ENCODE measurements at regions not wholly inside any gene's neighbourhood (a gene's known extent, or its start where the extent isn't known, plus 50 kb on each side); places are given as distances from the start of the nearest gene placed in this dataset.

- Histone ChIP-seq H2BK15ac (ENCODE audit: low read depth, low read length) (no peak overlapping the region), H2BK120ac (ENCODE audit: low read depth, low read length) (0 out of 2 replicates have a peak overlapping the region, but pooled peaks have one; percentile 14), H3K36me3 (ENCODE audit: control insufficient read depth, insufficient read depth, low read length) (peaks cover 27% of the 10 kb centered on the region), H3K56ac (ENCODE audit: extremely low read depth, insufficient read depth, low read length) (no peak overlapping the region), H3K9me1 (ENCODE audit: insufficient read depth, low read length) (peaks cover 28% of the 10 kb centered on the region), H3K27me3 (ENCODE audit: control insufficient read depth, insufficient read depth, low read length) (no peaks in the 10 kb centered on the region), H2AK9ac (replicated peaks; ENCODE audit: low read depth, low read length, poor library complexity) (no peak overlapping the region), H2BK5ac (ENCODE audit: low read depth, low read length, poor library complexity, severe bottlenecking) (no peak overlapping the region), H3K9me3 (ENCODE audit: control insufficient read depth, insufficient read depth, low read length) (no peaks in the 10 kb centered on the region), H3K14ac (replicated peaks; ENCODE audit: low read depth, low read length) (peak overlapping the region; percentile 46; the same call in 1 of the 2 replicates), H3K79me1 (ENCODE audit: low read depth in 1 of 2, low read length in 2 of 2) (peaks cover 30 to 71% of the 10 kb centered on the region in 2 experiments), H4K8ac (ENCODE audit: low read depth in 2 of 2, low read length in 2 of 2) (no peak overlapping the region), H2BK20ac (ENCODE audit: low read depth, low read length) (no peak overlapping the region), H2AFZ (replicated peaks; ENCODE audit: low read length, poor library complexity) (no peak overlapping the region), H3K18ac (ENCODE audit: low read depth, low read length) (no peak overlapping the region), H3K4me1 (ENCODE audit: control insufficient read depth, insufficient read depth, low read length) (peaks cover 18% of the 10 kb centered on the region), H4K20me1 (ENCODE audit: insufficient read depth, low read length) (no peaks in the 10 kb centered on the region), H3K4me3 (ENCODE audit: insufficient read depth, low read depth, low read length) (no peak overlapping the region), H3K27ac (ENCODE audit: insufficient read depth, low read length) (no peak overlapping the region; the same call in 1 of the 2 replicates), H3K23ac (ENCODE audit: low read depth, low read length) (peak overlapping the region; percentile 58), H4K91ac (ENCODE audit: insufficient read depth, low read depth, low read length) (no peak overlapping the region; the same call in 1 of the 2 replicates), H4K5ac (ENCODE audit: low read depth, low read length) (peak overlapping the region; percentile 41; the same call in 1 of the 2 replicates), H3K4me2 (ENCODE audit: low read depth, low read length) (peak overlapping the region; percentile 46), H3K9ac (ENCODE audit: low read depth, low read length) (no peak overlapping the region), H2AK5ac (ENCODE audit: low read depth, low read length) (no peak overlapping the region), H3K4ac (ENCODE audit: low read depth, low read length) (no peak overlapping the region)
- DNase-seq (no peak), ATAC-seq (ENCODE audit: low read depth) (no peak)
- no peak for TF ChIP-seq USF2 (IDR thresholded peaks at IDR 0.05; ENCODE audit: low read depth, low read length)
- no peak for TF ChIP-seq FOS (IDR thresholded peaks at IDR 0.05; ENCODE audit: low read depth, low read length)
- no peak for TF ChIP-seq CHD1 (IDR thresholded peaks at IDR 0.05; ENCODE audit: low read depth, low read length)
- no peak for TF ChIP-seq CTCF (conservative IDR thresholded peaks at IDR 0.05; ENCODE audit: low read depth, low read length)
- no peak for TF ChIP-seq SMC3 (IDR thresholded peaks at IDR 0.05; ENCODE audit: low read depth, low read length)
- no peak for TF ChIP-seq BHLHE40 (IDR thresholded peaks at IDR 0.05; ENCODE audit: low read depth, low read length)
- no peak for TF ChIP-seq MXI1 (IDR thresholded peaks at IDR 0.05; ENCODE audit: borderline replicate concordance, low read depth, low read length)
- no peak for TF ChIP-seq MAFK (IDR thresholded peaks at IDR 0.05; ENCODE audit: low read depth, low read length)
- no peak for TF ChIP-seq RCOR1 (IDR thresholded peaks at IDR 0.05; ENCODE audit: insufficient replicate concordance, low read length)
- no peak for TF ChIP-seq POLR2A (IDR thresholded peaks at IDR 0.05; ENCODE audit: low read depth, low read length)
- no peak for TF ChIP-seq ELK1 (IDR thresholded peaks at IDR 0.05; ENCODE audit: borderline replicate concordance, low read depth, low read length)
- TF ChIP-seq CEBPB (IDR thresholded peaks at IDR 0.05; ENCODE audit: low read depth, low read length) = no peak
- TF ChIP-seq RFX5 (IDR thresholded peaks at IDR 0.05; ENCODE audit: low read depth, low read length) = no peak
- no peak for TF ChIP-seq NFE2L2 (IDR thresholded peaks at IDR 0.05; ENCODE audit: low read depth, low read length)
- TF ChIP-seq MAZ (IDR thresholded peaks at IDR 0.05; ENCODE audit: borderline replicate concordance, low read depth, low read length) = no peak
- TF ChIP-seq RAD21 (IDR thresholded peaks at IDR 0.05; ENCODE audit: low read length) = no peak
- intact Hi-C loops (cut with micrococcal nuclease) = no loop called here
- WGBS, 2 experiments (ENCODE audit: extremely low coverage in 2 of 2, insufficient read length in 1 of 2) = 67% methylated on average over 1 of the region's 4 CpGs; no CpG with 5 or more reads in 1 of the 2 experiments
- dilution Hi-C loops (cut with HindIII; ENCODE audit: low sequenced_read_pairs, unreplicated experiment) = no loop called here
- BruUV-seq (replicated peaks) = no TSS peak
- in situ Hi-C loops (cut with MboI; ENCODE audit: low sequenced_read_pairs) = no loop called here
- ChIA-PET POLR2A (ENCODE audit: unreplicated experiment) (no interaction called here), CTCF (no interaction called here)
Measured at GRCh38 chr9:713091-713490, 128.4 kb upstream of the DMRT1 start.

All from IMR-90 (cell line).